Prostate gland (tissue), 2 donors: ENCODE measurements at regions not wholly inside any gene's neighbourhood (a gene's known extent, or its start where the extent isn't known, plus 50 kb on each side); places are given as distances from the start of the nearest gene placed in this dataset.

Experiments used
- DNase-seq: peaks from one replicate; pipeline ENCODE4 v3.0.0-alpha.2; 2019; ENCODE audit warnings: low spot score
- H3K27ac ChIP-seq, 2 donors: fragments of 200-600 bp; sonication (generic); 2 replicates each; pipeline ENCODE4 v1.5.1; 2017 to 2019
- H3K27me3 ChIP-seq: fragments of 200-600 bp; sonication (generic); replicated peaks from 2 replicates; pipeline ENCODE4 v1.5.1; 2019; ENCODE audit not compliant: insufficient read depth
- H3K36me3 ChIP-seq, 2 donors: fragments of 200-600 bp; sonication (generic); 1 replicate in 1 of 2; 2 replicates in 1 of 2; pipeline versions ENCODE4 v1.5.1 to v1.8.1; 2017 to 2019
- H3K4me1 ChIP-seq: fragments of 200-600 bp; sonication (generic); replicated peaks from 2 replicates; pipeline ENCODE4 v1.5.1; 2019
- H3K4me3 ChIP-seq, 2 donors: fragments of 200-600 bp; sonication (generic); 2 replicates each; pipeline ENCODE4 v1.5.1; 2017 to 2019
- H3K9me3 ChIP-seq: fragments of 200-600 bp; sonication (generic); 2 replicates; pipeline ENCODE4 v1.5.1; 2017
- CTCF ChIP-seq, 4 experiments: fragments of 200-600 bp in 2 of 4; fragments of 450-650 bp in 2 of 4; sonication (generic) in 2 of 4; IDR thresholded peaks; 1 replicate in 3 of 4; 2 replicates in 1 of 4; pipeline ENCODE4 v1.5.1; 2016 to 2019; ENCODE audit warnings: antibody characterized with exemption in 4 of 4, mild to moderate bottlenecking in 2 of 4, moderate library complexity in 2 of 4
- POLR2A ChIP-seq: fragments of 450-650 bp; IDR thresholded peaks from one replicate; pipeline ENCODE4 v1.6.1; 2016; ENCODE audit warnings: antibody characterized with exemption, mild to moderate bottlenecking
- POLR2AphosphoS5 ChIP-seq: sonication (generic); formaldehyde crosslinking; IDR thresholded peaks from one replicate; pipeline ENCODE4 v1.6.1; 2017; ENCODE audit warnings: antibody characterized with exemption
- WGBS: methylation state at CpG from one replicate; pipeline ENCODE4 v1.1.5; 2018; 5-methylcytosine and 5-hydroxymethylcytosine counted together
- intact Hi-C: fragments of 100-400 bp; cut with DNase I; formaldehyde crosslinking; loops from one replicate; pipeline ENCODE4 v1.14.2; 2022

GRCh38 chr10:33559105-33559504, 224.6 kb upstream of the NRP1 start:
- WGBS = 63% methylated on average over 4 of the region's 4 CpGs
- H3K4me1 ChIP-seq = no peaks in the 10 kb centered on the region
- no peaks in the 10 kb centered on the region for H3K27me3 ChIP-seq
- intact Hi-C loops = no loop called here
- H3K36me3 ChIP-seq = no peaks in the 10 kb centered on the region
- TF ChIP-seq POLR2A = no peak
- no peak for TF ChIP-seq POLR2AphosphoS5
- TF ChIP-seq CTCF (IDR thresholded peaks at IDR 0.05) = no peak
- no peak overlapping the region for H3K27ac ChIP-seq
- H3K4me3 ChIP-seq = no peak overlapping the region
- no peak for DNase-seq
- H3K9me3 ChIP-seq = no peaks in the 10 kb centered on the region

GRCh38 chr10:33557313-33557712, 222.8 kb upstream of the NRP1 start:
- H3K9me3 ChIP-seq = no peaks in the 10 kb centered on the region
- no peak for DNase-seq
- no peak overlapping the region for H3K4me3 ChIP-seq
- no peak overlapping the region for H3K27ac ChIP-seq
- intact Hi-C loops = no loop called here
- no peaks in the 10 kb centered on the region for H3K36me3 ChIP-seq
- H3K4me1 ChIP-seq = no peaks in the 10 kb centered on the region
- no peaks in the 10 kb centered on the region for H3K27me3 ChIP-seq
- TF ChIP-seq POLR2AphosphoS5 (no peak), CTCF (IDR thresholded peaks at IDR 0.05) (no peak), POLR2A (no peak)
- WGBS = 89% methylated on average over 1 of the region's 1 CpG

GRCh38 chr10:33556620-33557019, 222.2 kb upstream of the NRP1 start:
- TF ChIP-seq POLR2AphosphoS5 = no peak
- no peak for TF ChIP-seq POLR2A
- TF ChIP-seq CTCF (IDR thresholded peaks at IDR 0.05) = no peak
- intact Hi-C loops = no loop called here
- Histone ChIP-seq H3K4me3 (no peak overlapping the region), H3K4me1 (no peaks in the 10 kb centered on the region), H3K9me3 (no peaks in the 10 kb centered on the region), H3K27ac (no peak overlapping the region), H3K27me3 (no peaks in the 10 kb centered on the region), H3K36me3 (no peaks in the 10 kb centered on the region)
- 71% methylated on average over 11 of the region's 11 CpGs for WGBS
- DNase-seq = no peak

GRCh38 chr10:33556103-33556502, 221.6 kb upstream of the NRP1 start:
- H3K27ac ChIP-seq = no peak overlapping the region
- intact Hi-C loops = no loop called here
- DNase-seq = no peak
- H3K4me1 ChIP-seq = no peaks in the 10 kb centered on the region
- H3K4me3 ChIP-seq = no peak overlapping the region
- H3K27me3 ChIP-seq = no peaks in the 10 kb centered on the region
- 90% methylated on average over 1 of the region's 1 CpG for WGBS
- no peaks in the 10 kb centered on the region for H3K9me3 ChIP-seq
- no peak for TF ChIP-seq POLR2A
- no peak for TF ChIP-seq CTCF (IDR thresholded peaks at IDR 0.05)
- no peak for TF ChIP-seq POLR2AphosphoS5
- no peaks in the 10 kb centered on the region for H3K36me3 ChIP-seq

GRCh38 chr10:33553748-33554571, 219.5 kb upstream of the NRP1 start:
- H3K4me3 ChIP-seq = no peak overlapping the region
- no peaks in the 10 kb centered on the region for H3K27me3 ChIP-seq
- WGBS = 88% methylated on average over 11 of the region's 11 CpGs
- no peaks in the 10 kb centered on the region for H3K36me3 ChIP-seq
- no peaks in the 10 kb centered on the region for H3K9me3 ChIP-seq
- intact Hi-C loops = no loop called here
- no peak overlapping the region for H3K27ac ChIP-seq
- no peak for TF ChIP-seq CTCF (IDR thresholded peaks at IDR 0.05)
- no peak for TF ChIP-seq POLR2AphosphoS5
- no peak for TF ChIP-seq POLR2A
- no peak for DNase-seq
- no peaks in the 10 kb centered on the region for H3K4me1 ChIP-seq
